ENCODE measurements at regions not wholly inside any gene's neighbourhood (a gene's known extent, or its start where the extent isn't known, plus 50 kb on each side); places are given as distances from the start of the nearest gene placed in this dataset.

DNA sequence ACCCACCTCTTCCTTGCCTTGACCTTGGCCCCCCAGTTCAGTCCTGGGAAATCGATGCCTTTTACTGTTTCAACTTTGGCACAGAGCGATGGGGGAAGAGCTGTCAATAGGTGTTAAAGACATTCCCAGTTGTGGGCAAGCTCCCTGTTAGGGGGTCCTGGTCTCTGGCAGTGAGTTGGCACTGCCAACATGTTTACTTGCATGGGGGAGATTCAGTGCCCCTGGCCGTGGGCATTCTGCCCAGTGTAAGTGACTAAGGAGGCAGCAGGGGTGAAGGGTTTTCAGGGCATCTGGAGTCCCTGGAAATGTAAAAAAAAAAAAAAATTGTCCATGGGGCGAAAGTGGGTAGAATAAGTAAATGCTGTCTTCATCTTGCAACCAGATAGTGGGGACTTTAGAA lies 407.0 kb downstream of the PTPRU start:
- intact Hi-C loops (cut with DNase I; ENCODE audit: low total_unique reads), result no loop called here
- Histone ChIP-seq H3K4me1 (no peaks in the 10 kb centered on the region), H3K27ac (no peak overlapping the region), H3K27me3 (peaks cover 0 to 2% (median 0%) of the 10 kb centered on the region in 3 donors), H3K36me3 (no peaks in the 10 kb centered on the region), H3K9me3 (no peaks in the 10 kb centered on the region), H3K4me3 (no peak overlapping the region)
- DNase-seq (no peak), ATAC-seq (no peak)
- TF ChIP-seq POLR2A (IDR thresholded peaks at IDR 0.05), result no peak
- TF ChIP-seq, protein P1, sequence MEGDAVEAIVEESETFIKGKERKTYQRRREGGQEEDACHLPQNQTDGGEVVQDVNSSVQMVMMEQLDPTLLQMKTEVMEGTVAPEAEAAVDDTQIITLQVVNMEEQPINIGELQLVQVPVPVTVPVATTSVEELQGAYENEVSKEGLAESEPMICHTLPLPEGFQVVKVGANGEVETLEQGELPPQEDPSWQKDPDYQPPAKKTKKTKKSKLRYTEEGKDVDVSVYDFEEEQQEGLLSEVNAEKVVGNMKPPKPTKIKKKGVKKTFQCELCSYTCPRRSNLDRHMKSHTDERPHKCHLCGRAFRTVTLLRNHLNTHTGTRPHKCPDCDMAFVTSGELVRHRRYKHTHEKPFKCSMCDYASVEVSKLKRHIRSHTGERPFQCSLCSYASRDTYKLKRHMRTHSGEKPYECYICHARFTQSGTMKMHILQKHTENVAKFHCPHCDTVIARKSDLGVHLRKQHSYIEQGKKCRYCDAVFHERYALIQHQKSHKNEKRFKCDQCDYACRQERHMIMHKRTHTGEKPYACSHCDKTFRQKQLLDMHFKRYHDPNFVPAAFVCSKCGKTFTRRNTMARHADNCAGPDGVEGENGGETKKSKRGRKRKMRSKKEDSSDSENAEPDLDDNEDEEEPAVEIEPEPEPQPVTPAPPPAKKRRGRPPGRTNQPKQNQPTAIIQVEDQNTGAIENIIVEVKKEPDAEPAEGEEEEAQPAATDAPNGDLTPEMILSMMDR (IDR thresholded peaks at IDR 0.05 in 4 of 5, conservative IDR thresholded peaks at IDR 0.05 in 1 of 5), result no peak
- in situ Hi-C loops (cut with MboI; ENCODE audit: low sequenced_read_pairs in 4 of 4), result no loop called here

DNA sequence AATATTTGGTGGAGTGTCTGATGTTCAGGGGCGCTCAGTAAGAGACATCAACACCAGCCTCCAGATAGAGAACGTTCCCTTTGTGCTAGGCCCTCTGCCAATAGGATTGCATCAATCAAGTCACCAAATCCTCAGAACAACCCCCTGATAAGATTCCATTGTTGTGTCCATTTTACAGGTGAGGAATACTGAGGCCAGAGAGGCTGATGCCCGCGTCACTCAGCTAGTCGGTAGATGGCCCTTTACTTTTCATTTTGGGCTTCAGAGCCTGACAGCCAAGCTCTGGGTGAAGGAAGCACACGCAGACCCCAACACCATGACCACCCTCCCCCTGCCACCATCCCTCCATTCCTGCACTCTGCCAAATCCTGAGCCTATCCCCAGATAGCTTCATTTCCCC lies 406.2 kb downstream of the PTPRU start:
- no peaks in the 10 kb centered on the region for H3K4me1 ChIP-seq
- H3K27me3 ChIP-seq, result no peaks in the 10 kb centered on the region
- in situ Hi-C loops (cut with MboI; ENCODE audit: low sequenced_read_pairs in 4 of 4) (no loop called here), intact Hi-C loops (cut with DNase I; ENCODE audit: low total_unique reads) (no loop called here)
- no peaks in the 10 kb centered on the region for H3K9me3 ChIP-seq
- DNase-seq (no peak), ATAC-seq (no peak)
- no peak overlapping the region for H3K4me3 ChIP-seq
- H3K27ac ChIP-seq, result no peak overlapping the region
- TF ChIP-seq, protein P1 (IDR thresholded peaks at IDR 0.05 in 4 of 5, conservative IDR thresholded peaks at IDR 0.05 in 1 of 5), result no peak
- no peak for TF ChIP-seq POLR2A (IDR thresholded peaks at IDR 0.05)
- no peaks in the 10 kb centered on the region for H3K36me3 ChIP-seq

DNA sequence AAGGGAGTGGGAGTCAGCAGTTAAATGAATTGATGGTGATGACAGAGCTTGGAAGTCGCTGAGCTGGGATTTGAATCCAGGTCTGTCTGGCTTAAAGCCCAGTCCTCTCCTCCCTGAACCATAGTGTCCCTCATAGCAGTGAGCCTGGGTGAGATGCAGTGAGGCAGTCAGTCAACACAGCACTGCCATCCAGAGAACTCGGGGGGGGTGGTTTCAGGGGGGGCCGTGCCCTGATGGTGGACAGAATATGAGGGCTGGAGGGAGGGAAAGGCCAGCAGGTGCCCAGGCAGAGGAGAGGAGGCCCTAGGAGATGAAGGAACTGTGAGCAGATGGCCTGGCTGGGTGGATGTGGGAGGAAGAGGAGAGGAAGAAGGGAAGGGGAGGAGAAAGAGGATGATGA lies 405.6 kb downstream of the PTPRU start:
- intact Hi-C loops (cut with DNase I; ENCODE audit: low total_unique reads), result no loop called here
- Histone ChIP-seq H3K4me3 (no peak overlapping the region), H3K36me3 (no peaks in the 10 kb centered on the region), H3K27me3 (no peaks in the 10 kb centered on the region), H3K9me3 (no peaks in the 10 kb centered on the region), H3K4me1 (no peaks in the 10 kb centered on the region), H3K27ac (no peak overlapping the region)
- TF ChIP-seq POLR2A (IDR thresholded peaks at IDR 0.05), result no peak
- TF ChIP-seq, protein P1 (IDR thresholded peaks at IDR 0.05 in 4 of 5, conservative IDR thresholded peaks at IDR 0.05 in 1 of 5), result no peak
- DNase-seq (no peak), ATAC-seq (no peak)
- in situ Hi-C loops (cut with MboI; ENCODE audit: low sequenced_read_pairs in 4 of 4), result no loop called here

DNA sequence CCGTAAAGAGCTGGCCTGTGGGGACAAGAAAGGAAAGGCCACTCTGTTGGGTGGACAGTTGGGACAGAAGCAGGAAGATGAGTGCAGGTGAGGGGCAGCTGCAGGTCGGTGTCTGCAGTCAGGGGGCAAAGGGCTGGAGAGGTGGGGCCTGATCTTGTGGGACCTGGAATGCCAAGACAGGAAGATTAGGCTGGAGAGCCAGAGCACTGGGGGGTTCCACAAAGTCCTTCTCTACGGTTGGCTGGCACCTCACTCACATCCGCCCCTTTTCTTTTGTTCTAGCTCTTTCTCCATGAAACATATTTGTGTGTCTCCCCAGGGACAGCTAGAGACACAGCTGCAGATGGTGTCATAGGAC lies 404.1 kb downstream of the PTPRU start:
- TF ChIP-seq POLR2A (IDR thresholded peaks at IDR 0.05), result no peak
- TF ChIP-seq, protein P1 (IDR thresholded peaks at IDR 0.05 in 4 of 5, conservative IDR thresholded peaks at IDR 0.05 in 1 of 5), result no peak
- no peak overlapping the region for H3K4me3 ChIP-seq
- no peaks in the 10 kb centered on the region for H3K9me3 ChIP-seq
- no peaks in the 10 kb centered on the region for H3K36me3 ChIP-seq
- no peak for DNase-seq
- H3K4me1 ChIP-seq, result no peaks in the 10 kb centered on the region
- in situ Hi-C loops (cut with MboI; ENCODE audit: low sequenced_read_pairs in 4 of 4) (no loop called here), intact Hi-C loops (cut with DNase I; ENCODE audit: low total_unique reads) (no loop called here)
- H3K27me3 ChIP-seq, result no peaks in the 10 kb centered on the region
- H3K27ac ChIP-seq, result no peak overlapping the region
- ATAC-seq, result no peak

DNA sequence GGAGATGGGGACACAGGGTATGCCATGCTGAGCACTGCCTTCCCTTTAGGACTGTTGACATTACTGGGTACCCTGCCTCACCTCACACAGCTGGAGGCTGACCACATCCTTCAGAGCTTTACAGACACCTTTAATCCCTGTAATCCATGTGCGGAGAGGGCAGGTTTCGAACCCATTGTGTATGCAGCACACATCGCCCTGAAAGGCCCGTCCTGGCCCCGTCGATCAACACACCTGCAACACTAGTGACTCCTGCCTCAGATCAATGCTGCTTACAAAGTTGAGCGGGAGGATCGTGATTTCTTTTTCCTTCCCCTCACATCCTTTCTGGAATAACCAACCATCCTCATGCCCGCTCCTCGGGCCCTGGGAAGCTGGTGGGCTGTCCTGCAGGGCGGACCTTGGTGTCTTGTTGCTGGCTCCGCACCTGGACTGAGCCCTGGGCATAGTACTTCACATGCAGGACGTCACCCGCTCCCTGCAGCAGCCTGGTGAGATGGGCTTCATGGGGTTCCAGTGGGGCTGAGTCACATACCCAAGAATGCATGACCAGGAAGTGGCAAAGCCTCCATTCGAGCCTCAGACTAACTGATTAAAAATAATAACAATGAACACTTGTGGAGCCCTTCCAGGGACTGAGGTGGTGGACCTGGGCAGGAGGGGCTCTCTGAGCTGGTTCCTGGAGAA lies 403.6 kb downstream of the PTPRU start:
- Histone ChIP-seq H3K27me3 (no peaks in the 10 kb centered on the region), H3K27ac (no peak overlapping the region), H3K9me3 (no peaks in the 10 kb centered on the region), H3K4me3 (no peak overlapping the region), H3K36me3 (no peaks in the 10 kb centered on the region), H3K4me1 (no peaks in the 10 kb centered on the region)
- ATAC-seq, result no peak
- TF ChIP-seq, protein P1 (IDR thresholded peaks at IDR 0.05 in 4 of 5, conservative IDR thresholded peaks at IDR 0.05 in 1 of 5), result no peak
- no peak for TF ChIP-seq POLR2A (IDR thresholded peaks at IDR 0.05)
- intact Hi-C loops (cut with DNase I; ENCODE audit: low total_unique reads), result no loop called here
- in situ Hi-C loops (cut with MboI; ENCODE audit: low sequenced_read_pairs in 4 of 4), result no loop called here
- no peak for DNase-seq

Data from gastrocnemius medialis (tissue), 4 donors.